Ramos (cell line): ENCODE measurements at regions not wholly inside any gene's neighbourhood (a gene's known extent, or its start where the extent isn't known, plus 50 kb on each side); places are given as distances from the start of the nearest gene placed in this dataset.

Source experiments
- in situ Hi-C: fragments of 300-500 bp; cut with MboI; formaldehyde crosslinking; loops from one replicate; pipeline ENCODE4 v1.14.3; 2022; ENCODE audit warnings: low sequenced_read_pairs; ENCODE audit not compliant: unreplicated experiment

- in situ Hi-C loops = no loop called here
Measured at GRCh38 chr6:87828044-87828443, 126.0 kb upstream of the AKIRIN2 start.

- in situ Hi-C loops = no loop called here
Measured at GRCh38 chr6:87827346-87827745, 125.3 kb upstream of the AKIRIN2 start.

- in situ Hi-C loops = no loop called here
Measured at GRCh38 chr6:87826424-87826823, 124.4 kb upstream of the AKIRIN2 start.

DNA sequence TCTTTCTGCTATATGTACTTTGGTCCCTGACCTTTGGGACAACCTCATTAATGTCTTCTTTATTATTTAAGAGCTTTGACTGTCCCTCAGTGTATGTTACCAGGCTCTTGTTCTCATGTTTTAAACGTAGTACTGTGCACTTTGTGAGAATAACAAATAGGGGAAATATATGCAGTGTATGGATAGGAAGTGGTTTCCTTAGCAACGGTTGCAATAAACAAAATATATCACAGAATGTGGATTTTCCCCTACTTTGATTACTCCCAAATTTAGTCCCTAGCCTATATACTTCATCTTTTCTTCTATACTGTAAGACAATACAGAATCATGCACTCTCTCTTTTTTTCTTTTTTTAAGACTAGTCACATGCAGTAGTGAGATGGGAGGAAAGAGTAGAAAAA is 123.8 kb upstream of the AKIRIN2 start:
- in situ Hi-C loops = no loop called here

DNA sequence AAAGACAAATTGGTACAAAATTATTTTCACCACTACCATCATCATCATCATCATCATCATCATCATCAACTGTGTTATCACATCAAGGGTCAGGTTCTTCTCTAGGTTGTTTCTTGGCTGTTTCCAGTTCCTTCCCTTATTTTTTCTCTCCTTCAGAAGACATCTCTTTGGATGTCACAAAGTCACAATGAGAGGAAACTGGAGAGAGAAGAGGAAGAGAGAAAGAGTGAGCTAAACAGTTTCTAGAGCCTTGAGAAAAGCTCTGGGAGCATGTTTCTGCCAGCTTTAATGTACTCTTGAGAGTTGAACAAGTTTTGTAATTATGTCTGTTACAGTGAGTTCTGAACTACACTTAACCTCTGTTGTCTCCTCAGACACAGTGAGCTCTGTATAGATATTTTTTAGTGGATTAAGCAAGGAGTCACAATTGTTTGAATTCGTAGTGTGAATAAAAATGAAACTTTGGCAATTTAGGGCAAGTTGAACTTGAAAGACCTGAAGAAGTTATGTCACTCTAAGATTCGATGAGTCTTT is 123.0 kb upstream of the AKIRIN2 start:
- in situ Hi-C loops = no loop called here

- in situ Hi-C loops = no loop called here
Measured at GRCh38 chr6:87822011-87822410, 120.0 kb upstream of the AKIRIN2 start.

GRCh38 chr6:87820343-87820984 is 118.4 kb upstream of the AKIRIN2 start:
- in situ Hi-C loops = no loop called here

- in situ Hi-C loops = no loop called here
Measured at GRCh38 chr6:87817183-87817582, 115.2 kb upstream of the AKIRIN2 start.

GRCh38 chr6:87815449-87815848 is 113.4 kb upstream of the AKIRIN2 start:
- in situ Hi-C loops = no loop called here

DNA sequence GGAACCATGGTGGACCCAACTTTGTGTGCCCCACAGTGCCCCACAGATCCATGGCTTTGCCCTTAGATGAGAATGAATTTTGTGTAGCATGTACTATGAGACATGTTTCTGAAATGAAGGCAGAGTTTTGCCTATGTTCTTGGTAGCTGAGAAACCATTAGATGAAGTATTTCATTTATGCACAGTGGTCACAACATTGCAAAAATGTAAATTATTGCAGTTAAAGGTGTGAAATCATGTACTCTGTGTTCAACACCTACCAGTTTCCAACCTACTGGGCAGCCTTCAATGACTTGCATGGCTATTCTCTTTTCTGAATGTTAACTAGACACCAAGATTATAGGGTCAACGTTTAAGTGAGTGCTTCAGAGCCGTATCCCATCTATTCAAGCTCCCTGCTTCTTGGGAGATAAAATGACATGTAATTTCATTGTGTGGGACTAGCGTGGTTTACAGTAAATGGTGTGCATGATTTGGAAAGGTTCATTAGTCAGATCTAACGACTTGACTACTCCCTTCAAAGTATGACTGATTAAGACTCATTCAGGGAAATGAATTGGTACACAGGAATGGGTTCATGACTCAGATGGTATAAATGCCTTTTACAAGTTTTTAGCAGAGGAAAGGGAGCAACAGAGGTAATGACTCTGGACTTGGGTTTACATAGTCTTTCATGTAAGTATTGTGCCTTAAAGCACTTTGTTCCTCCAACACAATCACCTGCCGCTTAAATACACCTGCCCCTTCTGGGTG is 106.1 kb upstream of the AKIRIN2 start:
- in situ Hi-C loops = no loop called here

GRCh38 chr6:87807475-87807874 is 105.4 kb upstream of the AKIRIN2 start:
- in situ Hi-C loops = no loop called here

GRCh38 chr6:87806635-87807034 is 104.6 kb upstream of the AKIRIN2 start:
- in situ Hi-C loops = no loop called here

DNA sequence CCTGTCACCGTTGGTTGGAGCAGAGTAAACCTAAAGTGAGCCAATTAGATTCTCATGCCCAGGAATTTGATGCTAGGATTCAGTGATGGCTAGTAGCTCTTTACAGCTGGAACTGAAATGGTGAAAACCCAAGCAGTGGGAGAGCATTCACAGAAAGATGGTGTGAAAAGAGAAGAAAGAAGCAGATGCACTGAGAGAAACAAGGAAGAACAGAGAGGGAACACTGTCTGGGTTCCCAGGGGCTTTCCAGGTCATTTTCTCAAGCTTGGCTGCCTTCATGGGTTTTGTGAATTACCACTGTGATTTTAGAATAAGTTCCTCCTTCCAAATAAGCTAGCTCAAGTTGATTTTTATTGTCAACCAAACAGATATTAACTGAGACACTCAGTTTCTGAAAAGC is 104.1 kb upstream of the AKIRIN2 start:
- in situ Hi-C loops = no loop called here

DNA sequence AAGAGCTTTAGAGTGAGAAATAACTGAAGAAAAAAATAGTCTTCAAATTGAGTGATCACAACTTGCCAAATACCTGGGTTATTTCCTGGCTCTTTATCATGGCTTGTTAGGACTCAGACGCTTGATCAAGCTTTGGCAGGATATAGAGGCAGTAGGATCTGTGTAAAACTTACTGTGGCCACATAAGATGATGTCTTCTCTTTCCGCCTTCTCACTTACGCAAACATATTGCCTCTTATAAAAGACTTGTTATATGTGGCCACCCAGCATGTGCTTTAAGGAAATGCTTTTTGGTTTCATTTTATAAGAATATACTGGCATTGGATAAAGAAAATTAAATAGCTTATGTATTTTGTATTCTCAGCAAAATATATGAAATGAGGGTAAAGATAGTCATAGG is 101.8 kb upstream of the AKIRIN2 start:
- in situ Hi-C loops = no loop called here

GRCh38 chr6:87799651-87800050 is 97.6 kb upstream of the AKIRIN2 start:
- in situ Hi-C loops = no loop called here

- in situ Hi-C loops = no loop called here
Measured at GRCh38 chr6:87798393-87799278, 96.6 kb upstream of the AKIRIN2 start.

- in situ Hi-C loops = no loop called here
Measured at GRCh38 chr6:87794922-87795885, 93.2 kb upstream of the AKIRIN2 start.

GRCh38 chr6:87793315-87793714 is 91.3 kb upstream of the AKIRIN2 start:
- in situ Hi-C loops = no loop called here

- in situ Hi-C loops = no loop called here
Measured at GRCh38 chr6:87791982-87792381, 89.9 kb upstream of the AKIRIN2 start.

- in situ Hi-C loops = no loop called here
Measured at GRCh38 chr6:87791485-87791884, 89.5 kb upstream of the AKIRIN2 start.
